NCI-H2029 (cell line): ENCODE measurements at regions not wholly inside any gene's neighbourhood (a gene's known extent, or its start where the extent isn't known, plus 50 kb on each side); places are given as distances from the start of the nearest gene placed in this dataset.

Experiments
- DNase-seq: peaks from one replicate; lab custom pipeline; 2025; lab: John Stamatoyannopoulos, UW

DNA sequence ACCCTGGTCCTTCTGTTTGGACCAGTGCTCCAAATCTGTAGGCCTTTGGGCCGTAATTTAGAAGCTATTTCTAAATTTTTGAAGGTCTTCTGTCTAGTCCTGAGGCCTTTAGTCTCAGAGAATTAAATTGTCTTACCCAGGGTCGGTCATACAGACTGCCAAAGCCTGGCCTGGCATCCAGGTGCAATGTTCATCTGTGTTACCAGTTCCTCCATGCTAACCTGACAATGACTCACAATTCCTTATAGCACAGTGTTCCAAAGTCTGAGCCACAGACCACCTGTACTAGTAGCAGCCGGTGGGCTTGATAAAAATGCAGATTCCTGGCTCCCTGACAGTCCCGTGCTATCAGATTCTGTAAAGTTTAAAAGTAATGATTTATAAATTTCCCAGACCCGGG is 77.7 kb upstream of the MAP4K3 start:
- DNase-seq = no peak

DNA sequence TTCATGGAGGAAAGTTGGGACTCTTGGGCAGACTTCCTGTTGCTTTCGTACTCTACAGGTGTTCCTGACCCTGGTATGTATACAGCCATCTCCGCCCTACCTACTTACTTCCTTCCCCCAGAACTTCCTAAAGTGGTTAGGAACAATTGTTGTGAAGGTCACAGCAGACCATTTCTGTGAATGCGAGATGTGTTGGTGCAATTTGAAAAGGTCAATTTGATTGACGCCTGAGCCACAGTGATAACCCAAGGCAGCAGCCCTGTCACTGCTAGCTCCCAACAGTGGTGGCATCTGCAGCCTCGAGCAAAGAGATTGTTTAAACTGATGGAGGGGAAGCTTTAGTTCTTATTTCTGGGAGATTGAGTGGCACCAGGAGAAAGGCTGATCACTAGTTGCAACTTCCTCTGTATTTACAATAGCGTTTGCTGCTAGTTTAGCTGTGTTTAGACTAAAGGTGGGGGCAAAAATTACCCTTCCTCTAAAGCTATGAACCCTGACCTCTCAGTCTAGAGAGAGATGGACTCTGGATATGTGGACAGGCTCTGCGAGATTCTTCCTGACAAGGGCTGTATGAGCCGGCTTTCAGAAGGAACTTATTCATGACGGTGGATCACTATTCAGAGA is 78.3 kb upstream of the MAP4K3 start:
- no peak for DNase-seq

DNA sequence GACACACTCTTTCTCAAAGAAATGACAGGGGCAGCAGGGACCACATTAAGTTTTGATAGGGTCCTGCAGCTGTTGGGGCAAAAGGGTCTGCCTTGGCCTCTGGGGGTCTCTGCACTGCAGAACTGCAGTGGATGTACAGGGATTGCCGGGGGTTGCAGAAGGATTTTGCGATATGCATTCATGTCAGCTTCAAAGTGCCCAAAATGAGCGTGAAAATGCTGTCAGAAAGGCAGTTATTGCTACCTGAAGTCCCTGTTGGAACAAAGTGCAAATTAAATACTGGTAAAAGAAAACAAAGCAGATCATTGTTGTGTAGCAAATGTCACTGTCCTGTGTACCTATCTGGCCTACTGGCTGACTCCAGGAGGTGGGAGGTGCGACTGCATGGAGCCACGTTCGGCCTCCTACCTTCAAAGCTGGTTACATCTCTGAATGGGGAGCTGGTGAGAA is 78.8 kb upstream of the MAP4K3 start:
- no peak for DNase-seq

DNA sequence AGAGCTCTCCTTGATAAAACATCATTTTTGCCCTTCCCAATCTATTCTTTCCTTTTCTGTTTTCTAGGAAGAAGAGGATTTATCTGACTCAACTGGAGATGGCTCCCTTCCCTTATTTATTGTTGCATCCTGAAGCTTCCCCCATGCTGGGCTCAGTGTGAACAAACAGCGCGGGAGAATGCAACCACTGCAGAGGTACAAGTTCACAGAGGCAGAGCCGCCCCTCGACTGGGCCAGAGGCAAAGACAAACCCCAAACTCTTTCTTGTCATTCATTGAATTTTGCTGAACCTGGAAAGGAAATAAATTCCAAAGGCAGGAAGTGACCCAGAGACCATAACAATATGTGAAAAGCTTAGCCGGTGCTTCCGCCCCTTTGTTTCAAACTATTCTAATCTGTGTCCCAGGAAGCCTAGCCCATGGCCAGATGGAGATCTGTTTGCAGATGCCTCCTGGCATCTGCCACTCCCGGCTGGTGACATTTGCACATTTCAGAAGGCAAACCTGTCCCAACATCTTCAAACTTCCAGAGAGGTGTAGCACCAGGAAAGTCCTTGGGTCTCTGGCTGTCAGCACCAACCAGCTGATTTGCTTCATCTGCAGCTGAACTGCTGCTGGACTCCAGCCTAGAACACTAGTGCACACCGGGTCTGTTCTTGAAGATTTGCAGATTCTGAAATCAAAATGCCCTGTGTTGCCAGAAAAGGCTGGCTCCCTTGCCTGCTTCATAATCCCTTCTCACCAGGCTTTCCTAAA is 79.4 kb upstream of the MAP4K3 start:
- no peak for DNase-seq

DNA sequence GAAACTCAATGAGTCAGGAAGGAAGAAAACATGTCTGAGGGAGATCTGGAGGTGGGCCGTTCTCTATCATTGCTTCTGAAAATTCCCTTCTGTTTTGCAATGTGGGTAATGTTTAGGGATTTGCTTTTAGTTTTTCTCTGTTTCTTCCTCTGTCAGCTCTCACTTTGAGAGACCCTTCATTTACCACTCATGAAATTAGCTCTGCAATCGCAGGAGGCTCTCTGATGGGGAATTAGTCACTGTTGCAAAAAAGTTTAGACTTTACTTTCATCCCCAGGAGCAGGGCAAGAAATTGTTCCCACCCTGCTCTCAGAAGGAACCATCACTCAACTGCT is 80.0 kb upstream of the MAP4K3 start:
- no peak for DNase-seq

DNA sequence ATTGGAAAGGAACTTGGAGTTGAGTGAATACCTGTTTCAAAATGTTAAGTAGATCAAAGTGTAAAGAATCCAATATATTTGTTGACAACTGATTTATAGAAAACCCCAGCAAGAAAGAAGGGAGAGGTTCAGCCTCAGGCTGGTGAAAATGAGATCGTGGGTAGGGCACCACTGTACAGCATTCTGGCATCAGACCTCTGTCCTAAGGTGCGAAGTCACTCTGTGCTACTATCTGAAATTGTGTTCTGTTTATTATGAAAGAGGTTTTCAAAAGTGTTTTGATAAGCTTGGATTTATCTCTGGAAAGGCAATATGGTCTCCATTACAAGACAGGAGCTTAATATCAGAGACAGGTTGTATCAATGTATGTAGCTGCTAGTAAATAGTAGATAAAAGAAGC is 80.5 kb upstream of the MAP4K3 start:
- DNase-seq = no peak

DNA sequence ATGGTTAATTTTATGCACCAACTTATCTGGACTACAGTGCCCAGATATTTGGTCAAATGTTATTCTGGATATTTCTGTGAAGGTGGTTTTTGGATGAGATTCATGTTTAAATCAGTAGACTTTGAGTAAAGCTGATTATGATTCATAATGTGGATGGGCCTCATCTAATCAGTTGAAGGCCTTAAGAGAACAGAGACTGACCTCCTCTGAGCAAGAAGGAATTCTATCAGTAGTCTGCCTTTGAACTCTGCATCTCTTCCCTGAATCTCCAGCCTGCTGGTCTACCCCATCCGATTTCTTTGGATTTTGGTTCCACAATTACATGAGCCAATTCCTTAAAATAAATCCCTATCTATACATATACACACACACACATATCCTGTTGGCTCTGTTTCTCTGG is 82.8 kb upstream of the MAP4K3 start:
- DNase-seq = no peak

DNA sequence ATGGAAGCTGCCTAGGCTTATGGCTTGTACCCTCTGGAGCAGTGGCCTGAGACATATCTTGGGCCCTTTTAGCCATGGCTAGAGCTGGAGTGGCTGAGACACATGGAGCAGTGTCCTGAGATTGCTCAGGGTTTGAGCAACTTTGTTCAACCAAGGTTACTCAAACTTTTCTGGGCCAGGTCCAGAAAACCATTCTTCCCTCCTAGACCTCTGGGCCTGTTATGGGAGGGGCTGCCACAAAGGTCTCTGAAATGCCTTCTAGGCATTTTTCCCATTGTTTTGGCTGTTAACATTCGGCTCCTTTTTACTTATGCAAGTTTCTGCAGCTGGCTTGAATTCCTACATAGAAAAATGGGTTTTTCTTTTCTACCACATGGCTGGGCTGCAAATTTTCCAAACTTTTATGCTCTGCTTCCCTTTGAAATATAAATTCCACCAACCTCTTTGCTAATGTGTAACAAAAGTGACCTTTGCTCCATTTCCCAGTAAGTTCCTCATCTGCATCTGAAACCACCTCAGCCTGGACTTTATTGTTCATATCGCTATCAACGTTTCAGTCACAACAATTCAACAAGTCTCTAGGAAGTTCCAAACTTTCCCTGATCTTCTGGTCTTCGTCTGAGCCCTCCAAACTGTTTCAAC is 84.9 kb upstream of the MAP4K3 start:
- no peak for DNase-seq

DNA sequence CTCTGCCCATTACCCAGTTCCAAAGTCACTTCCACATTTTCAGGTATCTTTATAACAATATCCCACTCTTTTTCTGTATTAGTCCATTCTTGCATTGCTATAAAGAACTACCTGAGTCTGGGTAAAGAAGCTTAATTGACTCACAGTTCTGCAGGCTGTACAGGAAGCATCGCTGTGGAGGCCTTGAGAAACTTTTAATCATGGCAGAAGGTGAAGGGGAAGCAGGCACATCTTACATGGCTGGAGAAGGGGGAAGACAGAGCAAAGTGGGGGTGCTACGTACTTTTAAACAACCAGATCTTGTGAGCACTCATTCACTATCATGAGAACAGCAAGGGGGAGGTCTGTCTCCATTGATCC is 85.4 kb upstream of the MAP4K3 start:
- no peak for DNase-seq

DNA sequence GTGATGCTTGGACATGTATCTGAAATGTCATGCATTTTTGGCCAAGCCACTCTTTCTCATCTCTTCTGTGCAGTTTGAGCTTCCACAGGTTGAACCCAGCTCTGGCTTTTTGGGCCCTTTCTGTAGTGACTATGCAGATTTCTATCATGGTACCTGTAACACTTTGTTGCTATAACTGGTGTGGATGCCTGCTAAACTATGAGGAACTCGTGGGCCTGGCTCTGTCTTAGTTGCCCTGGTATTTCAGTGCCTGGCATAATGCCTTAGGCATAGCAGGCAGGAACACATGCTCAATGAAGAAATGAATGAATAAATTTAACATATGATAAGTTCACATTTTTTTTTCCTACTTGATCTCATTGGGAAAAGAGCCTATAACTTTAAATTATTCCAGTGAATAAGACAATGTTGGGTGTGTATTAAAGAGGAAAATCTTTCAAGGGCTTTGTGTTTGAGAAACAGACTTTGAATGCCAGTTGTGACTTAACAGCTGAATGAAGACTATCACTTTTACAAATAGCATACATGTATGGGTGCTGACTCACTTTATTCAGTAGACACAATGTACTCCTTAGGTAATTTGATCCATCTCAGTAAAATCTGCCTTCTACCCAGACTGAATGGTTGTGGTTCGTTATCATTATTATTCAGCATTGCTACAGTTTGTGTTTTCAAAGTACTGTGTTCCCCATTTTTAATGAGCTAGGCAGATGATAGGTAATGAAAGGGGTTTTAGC is 86.4 kb upstream of the MAP4K3 start:
- DNase-seq = no peak

DNA sequence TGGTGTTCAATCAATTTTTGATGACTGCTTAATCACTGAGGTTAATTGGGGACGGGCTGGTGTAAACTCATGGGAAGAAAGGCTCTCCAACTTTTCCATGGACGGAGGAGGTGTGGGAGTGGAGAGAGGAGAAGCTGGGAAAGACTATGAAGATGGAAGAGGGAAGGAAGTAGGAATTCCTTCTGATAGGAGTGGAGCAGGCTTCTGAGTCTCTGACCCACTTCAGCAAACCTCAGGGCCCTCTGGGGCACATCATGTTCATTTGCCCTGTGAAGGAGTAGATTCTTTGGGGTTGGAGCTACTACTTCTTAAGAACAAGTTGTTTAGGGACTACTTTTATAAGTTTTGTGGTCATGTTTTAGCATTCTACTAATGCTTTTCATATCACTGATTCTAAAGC is 87.0 kb upstream of the MAP4K3 start:
- no peak for DNase-seq

DNA sequence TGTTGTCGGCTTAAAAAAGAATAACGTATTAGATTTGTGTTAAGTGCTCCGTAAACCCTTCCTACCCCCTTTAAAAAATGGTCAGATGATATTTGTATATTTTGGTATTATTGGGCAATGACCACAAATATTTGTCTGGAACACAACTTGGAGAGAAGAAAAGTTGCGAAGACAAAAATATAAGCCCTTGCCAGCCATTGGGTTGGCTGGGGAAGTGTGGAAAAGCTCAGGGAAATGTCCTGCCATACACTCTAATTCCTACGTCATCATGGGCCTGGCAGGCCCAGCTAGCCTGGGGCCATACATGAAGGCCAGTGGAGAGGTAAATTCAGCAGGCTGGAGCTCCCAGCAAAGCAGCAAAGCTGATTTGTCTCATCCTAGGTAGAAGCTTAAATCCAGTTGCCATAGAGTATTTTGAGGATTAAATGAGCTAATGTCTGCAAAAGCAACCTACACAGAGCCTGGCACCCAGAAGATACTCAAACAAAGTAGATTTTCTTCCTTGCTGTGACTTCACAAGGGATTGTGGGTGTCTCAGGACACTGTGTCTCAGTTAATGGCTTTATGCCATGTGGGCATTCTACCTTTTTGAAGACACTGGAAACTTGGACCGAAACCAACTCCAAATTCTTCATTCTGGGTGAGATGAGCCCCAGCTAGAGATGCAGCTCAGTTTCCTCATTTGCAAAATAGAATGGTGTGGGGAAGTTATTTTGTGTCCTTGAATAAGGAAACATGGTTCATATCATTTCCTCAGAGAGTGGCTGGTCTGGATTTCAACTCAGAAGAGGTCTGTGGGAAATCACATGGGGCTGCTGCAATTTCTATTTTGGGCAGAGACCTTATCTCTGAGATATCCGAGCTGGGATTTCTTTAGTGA is 87.9 kb upstream of the MAP4K3 start:
- DNase-seq = no peak

DNA sequence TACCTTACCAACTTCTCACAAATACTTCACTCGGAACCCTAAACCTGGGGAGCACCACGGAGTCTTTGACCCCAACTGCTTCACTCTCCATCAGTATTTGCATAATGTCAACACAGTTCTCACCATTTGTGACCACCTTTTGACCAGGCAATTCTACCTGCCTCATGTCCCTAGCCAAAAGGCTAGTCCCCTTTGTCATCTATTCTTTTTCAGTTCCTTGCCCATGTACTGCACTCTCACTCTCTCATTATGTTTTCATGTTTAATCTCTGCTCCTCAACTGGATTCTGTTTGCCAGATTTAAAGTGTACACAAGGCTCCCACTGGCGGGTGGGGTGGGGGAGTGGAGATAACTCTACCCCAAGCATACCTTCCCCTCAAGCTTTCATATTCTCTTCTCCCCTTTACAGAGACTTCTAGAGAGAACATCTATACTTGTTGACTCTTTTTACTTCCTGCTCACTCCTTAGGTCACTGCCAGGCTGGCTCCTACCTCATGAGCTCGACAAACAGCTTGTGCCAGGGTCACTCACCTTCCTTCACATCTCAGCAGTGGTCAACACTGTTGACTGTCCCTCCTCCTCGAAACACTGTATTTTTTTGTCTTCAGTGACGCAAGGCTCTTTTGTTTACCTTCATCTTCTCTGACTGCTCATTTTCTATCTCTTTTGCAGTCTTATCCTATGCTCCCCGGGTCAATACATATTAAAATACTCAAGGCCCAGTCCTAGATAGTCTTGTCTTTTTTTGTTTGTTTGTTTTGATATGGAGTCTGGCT is 88.7 kb upstream of the MAP4K3 start:
- DNase-seq = no peak

DNA sequence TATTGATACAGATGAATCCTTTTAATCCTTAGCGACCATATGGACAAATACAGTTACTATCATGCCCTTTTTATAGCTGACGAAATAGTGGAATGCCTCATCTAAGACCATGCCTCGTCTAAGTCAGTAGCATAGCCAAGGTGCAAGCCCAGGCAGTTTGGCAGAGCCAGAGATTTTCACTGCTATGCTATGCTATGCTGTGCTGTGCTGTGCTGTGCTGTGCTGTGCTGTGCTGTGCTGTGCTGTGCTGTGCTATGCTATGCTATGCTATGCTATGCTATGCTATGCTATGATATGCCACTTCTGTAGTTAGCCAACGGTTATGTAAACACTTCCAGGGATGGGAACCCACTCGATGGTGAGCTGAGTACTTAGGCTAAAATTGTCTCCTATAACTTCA is 91.6 kb upstream of the MAP4K3 start:
- no peak for DNase-seq

DNA sequence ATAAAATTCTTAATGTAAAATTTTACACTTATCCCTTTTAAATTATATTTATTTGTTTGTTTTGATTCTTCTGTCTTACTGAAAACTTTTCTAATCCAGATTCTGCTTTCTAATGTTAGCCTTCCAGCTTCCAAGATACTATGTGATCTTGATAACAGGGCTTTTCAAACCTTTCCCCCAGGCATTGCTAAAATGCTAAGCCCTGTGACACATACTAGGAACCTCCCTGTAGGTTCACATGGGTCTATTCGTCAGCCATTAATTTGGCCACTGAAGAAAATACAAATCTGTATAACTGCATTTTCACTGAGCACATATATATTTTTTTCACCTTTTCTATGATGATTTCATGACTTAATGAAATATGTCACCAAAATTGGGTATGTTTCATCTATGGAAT is 92.8 kb upstream of the MAP4K3 start:
- DNase-seq = no peak

DNA sequence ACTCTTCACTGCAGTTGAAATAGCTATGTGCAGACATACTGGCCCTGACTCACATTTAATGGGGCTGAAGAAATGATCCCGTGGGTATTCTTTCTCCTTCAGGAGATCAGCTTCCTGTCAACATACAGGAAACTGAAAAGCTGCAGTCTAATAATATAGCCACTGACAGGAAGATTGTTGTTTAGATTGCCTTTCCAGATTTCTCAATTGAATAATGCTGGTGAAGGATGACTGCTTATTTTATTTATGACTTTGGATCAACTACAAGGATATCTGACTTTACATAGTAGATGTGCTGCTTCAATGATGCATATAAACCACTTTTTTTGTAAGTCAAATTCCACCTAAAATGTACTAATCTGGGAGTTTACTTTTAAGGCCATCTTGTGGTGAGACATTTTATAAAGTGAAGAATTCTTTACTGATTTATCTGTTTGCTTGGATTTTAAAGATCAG is 93.4 kb upstream of the MAP4K3 start:
- DNase-seq = no peak

DNA sequence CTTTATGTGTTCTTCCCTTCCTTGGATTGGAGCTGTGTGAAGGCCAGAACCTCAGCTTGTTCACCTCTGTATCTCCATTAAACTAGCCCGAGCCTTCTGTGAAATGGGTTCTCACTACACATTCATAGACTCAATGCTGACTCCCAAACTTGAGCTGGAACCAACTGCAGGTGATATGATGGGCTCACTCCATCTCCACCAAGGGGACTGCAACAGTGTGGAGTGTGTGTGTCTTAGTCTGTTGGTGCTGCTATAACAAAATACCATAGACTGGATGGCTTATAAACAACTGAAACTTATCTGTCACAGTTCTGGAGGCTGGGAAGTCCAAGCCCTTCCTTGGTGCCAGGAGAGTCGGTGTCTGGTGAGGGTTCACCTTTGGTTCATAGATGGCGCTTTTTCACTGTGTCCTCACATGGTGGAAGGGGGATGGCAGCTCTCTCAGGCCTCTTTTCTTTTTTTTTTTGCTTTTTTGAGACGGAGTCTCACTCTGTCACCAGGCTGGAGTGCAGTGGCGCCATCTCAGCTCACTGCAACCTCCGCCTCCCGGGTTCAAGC is 94.2 kb upstream of the MAP4K3 start:
- no peak for DNase-seq

DNA sequence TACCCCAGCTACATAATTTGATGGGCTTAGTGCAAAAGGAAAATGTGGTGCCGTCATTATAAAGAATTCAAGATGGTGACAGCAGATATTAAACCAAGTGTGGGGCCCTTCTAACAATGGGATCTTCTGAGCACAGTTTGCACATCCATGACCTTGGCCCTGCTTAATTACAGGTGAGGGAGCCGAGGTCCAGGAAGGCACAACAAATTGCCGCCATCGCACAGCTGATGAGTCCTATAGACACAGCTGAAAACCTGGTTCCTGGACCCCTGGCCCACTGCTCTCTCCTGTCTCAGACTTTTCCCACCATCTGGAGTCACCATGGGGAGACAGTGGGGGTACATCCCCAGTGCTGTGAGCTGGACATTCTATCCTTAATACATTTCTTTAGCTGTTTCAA is 95.8 kb upstream of the MAP4K3 start:
- no peak for DNase-seq

DNA sequence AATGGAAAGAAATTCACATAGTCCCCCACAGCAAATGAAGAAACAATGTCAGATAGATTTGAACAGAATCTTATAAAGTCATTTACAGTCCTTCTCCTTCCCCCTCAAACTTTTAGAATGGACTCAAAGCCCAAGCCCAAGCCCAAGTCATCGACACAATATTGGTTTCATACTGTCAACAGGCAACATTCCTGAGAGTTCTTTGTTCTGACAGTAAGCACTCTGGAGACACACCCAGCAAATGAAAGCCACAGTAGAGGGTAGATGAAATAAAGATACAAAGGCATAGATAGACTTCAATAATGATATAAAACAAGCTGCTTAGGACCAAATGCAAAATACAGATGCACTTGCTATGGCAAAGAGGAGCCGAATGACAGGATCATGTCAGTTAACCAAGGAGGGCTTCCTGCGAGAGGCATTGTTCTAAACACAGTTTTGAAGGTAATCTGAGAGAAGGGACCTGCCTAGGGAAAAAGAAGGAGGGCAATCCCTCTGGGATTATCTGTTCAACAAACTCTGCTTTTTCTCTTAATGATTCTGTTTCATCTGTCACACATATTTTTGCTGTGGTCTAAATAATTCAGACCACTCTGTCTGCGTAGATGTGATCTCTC is 97.1 kb upstream of the MAP4K3 start:
- no peak for DNase-seq

DNA sequence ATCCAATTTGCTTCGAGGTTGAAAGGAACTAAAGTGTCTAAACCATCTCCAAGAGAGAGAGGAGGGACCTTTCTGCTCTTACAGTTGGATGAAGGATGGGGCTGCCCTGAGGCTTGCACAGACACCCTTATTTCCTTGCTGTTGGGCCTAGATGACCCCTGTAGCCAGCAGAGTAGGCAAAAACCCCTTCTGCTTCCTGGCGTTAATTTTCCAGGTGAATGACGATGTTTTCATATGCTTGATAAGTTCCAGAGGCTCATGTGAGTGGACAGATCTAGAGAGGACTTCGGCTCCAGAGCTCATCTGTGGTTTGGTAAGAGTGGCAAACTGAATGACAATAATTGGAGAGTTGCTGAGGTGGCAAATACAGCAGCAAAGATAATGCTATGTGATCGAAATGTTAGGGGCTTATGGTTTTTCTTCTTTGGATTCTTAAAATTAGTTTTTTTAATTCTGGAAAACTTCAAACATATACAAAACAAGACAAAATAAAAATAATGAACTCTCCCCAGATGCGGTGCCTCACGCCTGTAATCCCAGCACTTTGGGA is 98.6 kb upstream of the MAP4K3 start:
- no peak for DNase-seq
